ENCODE measurements at regions not wholly inside any gene's neighbourhood (a gene's known extent, or its start where the extent isn't known, plus 50 kb on each side); places are given as distances from the start of the nearest gene placed in this dataset.

DNA sequence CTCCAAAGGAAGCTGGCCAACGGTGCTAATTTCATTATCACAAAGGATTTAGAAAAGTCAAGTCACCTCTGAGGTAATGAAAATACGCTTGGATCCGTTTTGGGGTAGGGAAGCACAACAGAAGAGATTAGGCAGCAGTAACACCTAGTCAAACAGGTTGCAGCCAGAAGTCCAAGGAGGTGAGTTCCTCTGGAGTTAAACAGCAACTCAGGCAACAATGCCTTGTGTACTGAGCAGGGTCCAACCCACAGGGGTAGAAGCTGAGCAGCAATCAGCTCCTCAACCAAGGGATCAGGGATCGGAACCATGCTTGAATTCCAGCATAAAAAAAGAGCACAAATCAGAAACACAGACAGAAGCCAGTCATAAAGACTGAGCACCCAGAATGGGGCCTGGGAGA is 88.1 kb upstream of the SPRED1 start:
- TF ChIP-seq, protein P1, sequence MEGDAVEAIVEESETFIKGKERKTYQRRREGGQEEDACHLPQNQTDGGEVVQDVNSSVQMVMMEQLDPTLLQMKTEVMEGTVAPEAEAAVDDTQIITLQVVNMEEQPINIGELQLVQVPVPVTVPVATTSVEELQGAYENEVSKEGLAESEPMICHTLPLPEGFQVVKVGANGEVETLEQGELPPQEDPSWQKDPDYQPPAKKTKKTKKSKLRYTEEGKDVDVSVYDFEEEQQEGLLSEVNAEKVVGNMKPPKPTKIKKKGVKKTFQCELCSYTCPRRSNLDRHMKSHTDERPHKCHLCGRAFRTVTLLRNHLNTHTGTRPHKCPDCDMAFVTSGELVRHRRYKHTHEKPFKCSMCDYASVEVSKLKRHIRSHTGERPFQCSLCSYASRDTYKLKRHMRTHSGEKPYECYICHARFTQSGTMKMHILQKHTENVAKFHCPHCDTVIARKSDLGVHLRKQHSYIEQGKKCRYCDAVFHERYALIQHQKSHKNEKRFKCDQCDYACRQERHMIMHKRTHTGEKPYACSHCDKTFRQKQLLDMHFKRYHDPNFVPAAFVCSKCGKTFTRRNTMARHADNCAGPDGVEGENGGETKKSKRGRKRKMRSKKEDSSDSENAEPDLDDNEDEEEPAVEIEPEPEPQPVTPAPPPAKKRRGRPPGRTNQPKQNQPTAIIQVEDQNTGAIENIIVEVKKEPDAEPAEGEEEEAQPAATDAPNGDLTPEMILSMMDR (IDR thresholded peaks at IDR 0.05), result no peak
- no peak for TF ChIP-seq POLR2A (IDR thresholded peaks at IDR 0.05)
